ENCODE measurements at regions not wholly inside any gene's neighbourhood (a gene's known extent, or its start where the extent isn't known, plus 50 kb on each side); places are given as distances from the start of the nearest gene placed in this dataset.

GRCh38 chr2:236733156-236733555 lies 163.5 kb downstream of the ACKR3 start:
- Histone ChIP-seq H3K9me3 (ENCODE audit: control insufficient read depth, low read length) (no peaks in the 10 kb centered on the region), H3K36me3 (ENCODE audit: control insufficient read depth, insufficient read depth, low read length) (no peaks in the 10 kb centered on the region), H3K4me1 (ENCODE audit: control insufficient read depth, insufficient read depth, low read length) (no peaks in the 10 kb centered on the region), H3K9ac (ENCODE audit: low read length) (no peak overlapping the region), H3K27me3 (ENCODE audit: control insufficient read depth, insufficient read depth, low read length) (peaks cover 3% of the 10 kb centered on the region), H3K4me3 (ENCODE audit: low read length) (no peak overlapping the region)

DNA sequence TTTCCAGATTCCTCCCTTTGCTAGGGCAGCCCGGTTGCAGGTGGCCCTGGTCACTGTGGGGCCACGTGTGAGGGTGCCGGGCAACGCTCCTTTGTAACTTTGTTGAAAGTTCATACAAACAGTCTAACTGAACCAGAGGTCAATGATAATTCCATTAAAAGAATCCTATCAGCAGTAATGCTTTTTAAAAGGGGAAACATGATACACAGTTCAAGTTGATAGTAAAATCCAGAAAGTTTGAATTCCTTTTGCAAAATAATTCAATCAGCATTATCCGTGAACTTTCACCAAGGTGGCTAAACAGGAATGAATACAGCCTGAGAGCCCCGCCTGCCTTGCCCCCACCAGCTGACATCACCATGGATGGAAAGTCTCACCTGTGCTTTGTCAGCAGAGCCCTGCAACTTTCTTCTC lies 166.2 kb downstream of the ACKR3 start:
- Histone ChIP-seq H3K4me1 (ENCODE audit: control insufficient read depth, insufficient read depth, low read length) (no peaks in the 10 kb centered on the region), H3K4me3 (ENCODE audit: low read length) (no peak overlapping the region), H3K9ac (ENCODE audit: low read length) (no peak overlapping the region), H3K9me3 (ENCODE audit: control insufficient read depth, low read length) (no peaks in the 10 kb centered on the region), H3K27me3 (ENCODE audit: control insufficient read depth, insufficient read depth, low read length) (peaks cover 3% of the 10 kb centered on the region), H3K36me3 (ENCODE audit: control insufficient read depth, insufficient read depth, low read length) (no peaks in the 10 kb centered on the region)

DNA sequence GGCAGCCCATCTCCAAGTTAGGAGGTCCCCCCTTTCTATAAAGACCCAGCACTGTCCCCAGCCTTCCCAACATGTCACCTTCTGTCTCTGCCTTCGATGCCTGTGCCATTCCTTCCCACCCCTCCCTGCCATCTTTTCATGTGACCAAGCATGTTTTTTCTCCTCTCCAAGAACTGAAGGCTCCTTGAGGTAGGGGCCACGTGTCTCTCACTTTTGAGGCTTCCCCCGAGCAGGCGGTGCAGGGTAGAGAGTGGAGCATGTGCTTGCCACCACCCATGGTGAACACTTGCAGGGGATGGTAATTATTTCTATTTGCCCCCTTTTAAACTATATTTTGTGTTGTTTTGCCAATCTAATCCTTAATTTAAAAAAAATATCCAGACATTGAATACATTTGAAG lies 168.4 kb downstream of the ACKR3 start:
- Histone ChIP-seq H3K4me3 (ENCODE audit: low read length) (no peak overlapping the region), H3K9me3 (ENCODE audit: control insufficient read depth, low read length) (no peaks in the 10 kb centered on the region), H3K9ac (ENCODE audit: low read length) (no peak overlapping the region), H3K36me3 (ENCODE audit: control insufficient read depth, insufficient read depth, low read length) (no peaks in the 10 kb centered on the region), H3K27me3 (ENCODE audit: control insufficient read depth, insufficient read depth, low read length) (peaks cover 3% of the 10 kb centered on the region), H3K4me1 (ENCODE audit: control insufficient read depth, insufficient read depth, low read length) (no peaks in the 10 kb centered on the region)

- Histone ChIP-seq H3K9me3 (ENCODE audit: control insufficient read depth, low read length) (no peaks in the 10 kb centered on the region), H3K9ac (ENCODE audit: low read length) (no peak overlapping the region), H3K4me3 (ENCODE audit: low read length) (no peak overlapping the region), H3K36me3 (ENCODE audit: control insufficient read depth, insufficient read depth, low read length) (no peaks in the 10 kb centered on the region), H3K4me1 (ENCODE audit: control insufficient read depth, insufficient read depth, low read length) (no peaks in the 10 kb centered on the region), H3K27me3 (ENCODE audit: control insufficient read depth, insufficient read depth, low read length) (peaks cover 3% of the 10 kb centered on the region)
Measured at GRCh38 chr2:236738896-236739295, 169.3 kb downstream of the ACKR3 start.

GRCh38 chr2:236739663-236740062 lies 170.0 kb downstream of the ACKR3 start:
- Histone ChIP-seq H3K4me3 (ENCODE audit: low read length) (no peak overlapping the region), H3K36me3 (ENCODE audit: control insufficient read depth, insufficient read depth, low read length) (no peaks in the 10 kb centered on the region), H3K9me3 (ENCODE audit: control insufficient read depth, low read length) (no peaks in the 10 kb centered on the region), H3K27me3 (ENCODE audit: control insufficient read depth, insufficient read depth, low read length) (peaks cover 3% of the 10 kb centered on the region), H3K4me1 (ENCODE audit: control insufficient read depth, insufficient read depth, low read length) (no peaks in the 10 kb centered on the region), H3K9ac (ENCODE audit: low read length) (no peak overlapping the region)

DNA sequence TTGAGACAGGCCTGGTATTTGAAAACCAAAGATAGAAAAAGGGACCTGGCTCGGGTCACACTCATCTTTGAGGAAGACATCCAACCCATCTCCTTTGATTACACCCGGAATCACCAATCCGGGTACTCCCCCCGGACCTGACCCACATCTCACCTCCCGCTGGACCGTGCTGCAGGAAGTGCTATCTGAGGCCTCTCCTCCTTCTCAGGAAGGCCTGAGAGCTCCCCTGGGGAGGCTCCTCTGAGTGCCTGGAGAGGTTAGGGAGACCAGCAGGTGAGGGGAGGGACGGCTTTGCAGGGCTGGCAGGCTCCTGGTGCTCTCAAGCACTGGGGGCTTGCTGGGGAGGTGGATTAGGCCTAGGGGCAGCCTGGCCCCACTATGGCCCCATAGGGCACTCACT lies 170.9 kb downstream of the ACKR3 start:
- Histone ChIP-seq H3K4me1 (ENCODE audit: control insufficient read depth, insufficient read depth, low read length) (no peaks in the 10 kb centered on the region), H3K4me3 (ENCODE audit: low read length) (no peak overlapping the region), H3K27me3 (ENCODE audit: control insufficient read depth, insufficient read depth, low read length) (peaks cover 3% of the 10 kb centered on the region), H3K9me3 (ENCODE audit: control insufficient read depth, low read length) (no peaks in the 10 kb centered on the region), H3K36me3 (ENCODE audit: control insufficient read depth, insufficient read depth, low read length) (no peaks in the 10 kb centered on the region), H3K9ac (ENCODE audit: low read length) (no peak overlapping the region)

DNA sequence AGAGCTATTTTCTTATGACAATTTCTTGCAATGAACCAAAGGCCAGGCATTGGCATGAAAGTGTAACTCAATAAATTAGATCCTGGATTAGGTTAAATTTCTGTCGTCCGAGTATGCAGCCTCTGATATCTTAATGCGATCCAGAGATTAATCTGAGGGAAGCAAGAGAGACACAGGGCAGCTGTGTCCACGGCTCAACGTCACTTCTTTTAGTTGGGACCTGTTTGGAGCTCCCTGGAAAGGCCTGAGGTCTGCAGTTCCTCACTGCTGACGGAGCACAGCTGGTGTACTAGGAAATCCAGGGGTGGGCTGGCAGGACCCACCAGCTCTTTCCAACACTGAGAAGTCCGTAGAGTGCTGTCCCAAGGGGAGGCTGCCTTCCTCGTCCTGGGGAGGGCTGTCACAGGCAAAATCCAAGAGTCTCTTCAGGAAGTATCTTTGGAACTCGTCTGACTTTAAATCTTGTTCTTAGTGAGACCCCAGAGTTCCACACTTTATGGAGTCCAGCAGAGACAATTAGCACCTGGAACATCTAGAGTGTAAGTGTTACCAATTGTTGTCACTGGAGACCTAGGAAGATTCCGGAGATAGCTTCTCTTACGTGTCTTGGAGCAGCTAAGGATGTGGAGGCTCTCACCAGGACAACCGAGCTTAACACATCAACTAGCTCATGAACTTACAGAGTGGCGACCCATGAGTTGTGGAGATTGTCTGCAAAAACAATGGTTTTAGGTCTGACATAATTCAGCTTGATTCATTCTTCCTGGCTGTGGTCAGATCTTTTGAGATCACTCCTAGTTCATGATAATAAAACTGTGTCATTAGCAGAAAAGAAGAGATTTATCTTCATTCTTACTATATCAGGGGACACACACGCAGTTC lies 173.7 kb downstream of the ACKR3 start:
- Histone ChIP-seq H3K27me3 (ENCODE audit: control insufficient read depth, insufficient read depth, low read length) (no peaks in the 10 kb centered on the region), H3K4me1 (ENCODE audit: control insufficient read depth, insufficient read depth, low read length) (peaks cover 3% of the 10 kb centered on the region), H3K9me3 (ENCODE audit: control insufficient read depth, low read length) (no peaks in the 10 kb centered on the region), H3K4me3 (ENCODE audit: low read length) (no peak overlapping the region), H3K36me3 (ENCODE audit: control insufficient read depth, insufficient read depth, low read length) (no peaks in the 10 kb centered on the region), H3K9ac (ENCODE audit: low read length) (no peak overlapping the region)

GRCh38 chr2:236743921-236744280 lies 174.3 kb downstream of the ACKR3 start:
- H3K36me3 ChIP-seq (ENCODE audit: control insufficient read depth, insufficient read depth, low read length): no peaks in the 10 kb centered on the region
- H3K4me1 ChIP-seq (ENCODE audit: control insufficient read depth, insufficient read depth, low read length): peaks cover 9% of the 10 kb centered on the region
- H3K9ac ChIP-seq (ENCODE audit: low read length): no peak overlapping the region
- H3K4me3 ChIP-seq (ENCODE audit: low read length): no peak overlapping the region
- no peaks in the 10 kb centered on the region for H3K27me3 ChIP-seq (ENCODE audit: control insufficient read depth, insufficient read depth, low read length)
- no peaks in the 10 kb centered on the region for H3K9me3 ChIP-seq (ENCODE audit: control insufficient read depth, low read length)

DNA sequence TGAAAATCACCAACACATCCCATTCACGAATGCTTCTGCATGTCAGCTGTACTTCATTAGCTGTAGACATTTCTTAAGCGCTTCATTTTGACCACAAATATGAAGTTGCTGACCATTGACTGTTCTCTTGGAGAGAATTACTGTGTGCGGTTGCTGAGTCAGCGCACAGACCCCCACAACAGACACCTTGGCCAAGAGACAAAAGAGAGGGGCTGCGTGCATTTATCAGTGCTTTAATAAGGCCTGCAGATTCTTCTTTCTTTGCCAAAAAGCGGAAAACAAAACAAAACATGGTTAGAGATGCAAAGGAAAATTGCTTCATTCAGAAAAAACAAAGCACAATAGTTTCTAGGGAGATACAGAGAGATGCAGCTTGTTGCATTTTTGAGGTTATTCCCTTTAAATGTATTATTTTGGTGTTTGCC lies 174.7 kb downstream of the ACKR3 start:
- Histone ChIP-seq H3K4me1 (ENCODE audit: control insufficient read depth, insufficient read depth, low read length) (peaks cover 10% of the 10 kb centered on the region), H3K36me3 (ENCODE audit: control insufficient read depth, insufficient read depth, low read length) (no peaks in the 10 kb centered on the region), H3K9me3 (ENCODE audit: control insufficient read depth, low read length) (no peaks in the 10 kb centered on the region), H3K4me3 (ENCODE audit: low read length) (no peak overlapping the region), H3K9ac (ENCODE audit: low read length) (no peak overlapping the region), H3K27me3 (ENCODE audit: control insufficient read depth, insufficient read depth, low read length) (no peaks in the 10 kb centered on the region)

GRCh38 chr2:236744716-236745115 lies 175.1 kb downstream of the ACKR3 start:
- no peaks in the 10 kb centered on the region for H3K9me3 ChIP-seq (ENCODE audit: control insufficient read depth, low read length)
- H3K4me1 ChIP-seq (ENCODE audit: control insufficient read depth, insufficient read depth, low read length): peaks cover 10% of the 10 kb centered on the region
- no peak overlapping the region for H3K4me3 ChIP-seq (ENCODE audit: low read length)
- no peaks in the 10 kb centered on the region for H3K36me3 ChIP-seq (ENCODE audit: control insufficient read depth, insufficient read depth, low read length)
- H3K9ac ChIP-seq (ENCODE audit: low read length): no peak overlapping the region
- H3K27me3 ChIP-seq (ENCODE audit: control insufficient read depth, insufficient read depth, low read length): no peaks in the 10 kb centered on the region

DNA sequence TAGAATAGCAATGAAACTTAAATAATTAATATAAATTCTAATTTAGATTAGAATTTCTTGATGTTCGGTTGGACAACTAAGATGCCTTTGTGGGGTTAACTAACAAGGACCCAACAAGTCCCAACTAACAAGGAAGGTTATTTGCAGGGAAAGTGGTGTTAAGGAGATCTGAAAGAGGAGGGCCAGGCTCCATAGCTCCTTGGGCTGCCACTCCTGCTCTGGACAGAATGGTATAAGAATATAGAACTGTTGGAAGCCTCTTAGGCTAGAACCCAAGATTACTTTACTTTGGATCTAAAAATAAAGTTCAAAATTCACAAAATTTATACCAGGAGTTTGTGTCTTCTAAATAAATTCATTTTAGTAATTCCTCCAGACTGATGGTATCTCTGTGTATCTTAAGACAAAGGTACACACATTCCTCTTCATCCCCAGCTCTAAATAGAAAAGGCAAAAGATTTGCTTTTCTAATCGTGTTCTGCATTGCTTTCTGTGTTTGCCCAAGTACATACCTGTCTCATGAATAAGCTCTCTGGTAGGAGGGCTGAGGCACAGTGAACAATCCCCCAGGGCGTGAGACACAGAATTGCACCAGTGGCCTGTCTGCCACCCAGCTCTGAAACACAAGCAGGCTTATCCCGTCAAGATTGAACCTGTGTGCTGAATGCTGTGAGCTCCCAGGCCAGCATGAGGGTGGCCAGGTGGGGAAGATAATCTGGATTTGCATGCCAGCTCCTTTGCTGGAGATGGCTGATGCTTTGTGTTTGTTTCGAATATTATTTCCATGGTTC lies 176.0 kb downstream of the ACKR3 start:
- no peak overlapping the region for H3K4me3 ChIP-seq (ENCODE audit: low read length)
- peaks cover 10% of the 10 kb centered on the region for H3K4me1 ChIP-seq (ENCODE audit: control insufficient read depth, insufficient read depth, low read length)
- H3K36me3 ChIP-seq (ENCODE audit: control insufficient read depth, insufficient read depth, low read length): no peaks in the 10 kb centered on the region
- no peaks in the 10 kb centered on the region for H3K9me3 ChIP-seq (ENCODE audit: control insufficient read depth, low read length)
- H3K9ac ChIP-seq (ENCODE audit: low read length): no peak overlapping the region
- H3K27me3 ChIP-seq (ENCODE audit: control insufficient read depth, insufficient read depth, low read length): no peaks in the 10 kb centered on the region

- no peaks in the 10 kb centered on the region for H3K9me3 ChIP-seq (ENCODE audit: control insufficient read depth, low read length)
- H3K4me1 ChIP-seq (ENCODE audit: control insufficient read depth, insufficient read depth, low read length): peaks cover 10% of the 10 kb centered on the region
- H3K9ac ChIP-seq (ENCODE audit: low read length): no peak overlapping the region
- H3K36me3 ChIP-seq (ENCODE audit: control insufficient read depth, insufficient read depth, low read length): no peaks in the 10 kb centered on the region
- H3K27me3 ChIP-seq (ENCODE audit: control insufficient read depth, insufficient read depth, low read length): no peaks in the 10 kb centered on the region
- no peak overlapping the region for H3K4me3 ChIP-seq (ENCODE audit: low read length)
Measured at GRCh38 chr2:236746833-236747232, 177.2 kb downstream of the ACKR3 start.

All from mucosa of stomach (tissue), 1 donor.